B cell (primary cell): ENCODE measurements at regions not wholly inside any gene's neighbourhood (a gene's known extent, or its start where the extent isn't known, plus 50 kb on each side); places are given as distances from the start of the nearest gene placed in this dataset.

Experiments used
- CTCF ChIP-seq: fragments of 200-600 bp; IDR thresholded peaks from one replicate; pipeline ENCODE4 v1.8.0; 2022; ENCODE audit warnings: antibody characterized with exemption, mild to moderate bottlenecking
- EZH2 ChIP-seq: IDR thresholded peaks from 2 replicates; pipeline ENCODE4 v1.6.1; 2012; ENCODE audit warnings: borderline replicate concordance, low read depth, mild to moderate bottlenecking, moderate library complexity, low read length; ENCODE audit not compliant: insufficient read depth, poor library complexity, severe bottlenecking

- TF ChIP-seq CTCF = no peak
- TF ChIP-seq EZH2 = no peak
Observed at GRCh38 chr4:121584836-121585235, 111.9 kb downstream of the ANXA5 start.
